Upper lobe of left lung (tissue), 6 donors: ENCODE measurements at regions not wholly inside any gene's neighbourhood (a gene's known extent, or its start where the extent isn't known, plus 50 kb on each side); places are given as distances from the start of the nearest gene placed in this dataset.

Experiments
- ATAC-seq, 2 donors: fragments of 200-7000 bp; cut with Tn5 transposase; one replicate each; pipeline ENCODE4 v1.9.1; 2022; ENCODE audit warnings: mild to moderate bottlenecking in 2 of 2, moderate library complexity in 2 of 2; ENCODE audit not compliant: low FRiP score in 2 of 2
- DNase-seq, 2 donors: peaks; one replicate each; pipeline ENCODE4 v3.0.0-alpha.2; 2019 to 2020
- H3K27ac ChIP-seq, 4 donors: fragments of 200-600 bp; sonication (generic); one replicate each; pipeline ENCODE4 v1.5.1; 2016 to 2019
- H3K27me3 ChIP-seq, 4 donors: fragments of 200-600 bp; sonication (generic); one replicate each; pipeline ENCODE4 v1.5.1; 2017 to 2019
- H3K36me3 ChIP-seq, 4 donors: fragments of 200-600 bp; sonication (generic); one replicate each; pipeline ENCODE4 v1.5.1; 2016 to 2019
- H3K4me1 ChIP-seq, 4 donors: fragments of 200-600 bp; sonication (generic); one replicate each; pipeline ENCODE4 v1.5.1; 2018 to 2019
- H3K4me3 ChIP-seq, 4 donors: fragments of 200-600 bp; sonication (generic); one replicate each; pipeline ENCODE4 v1.5.1; 2017 to 2019; ENCODE audit warnings: mild to moderate bottlenecking in 2 of 4, moderate library complexity in 1 of 4
- H3K9me3 ChIP-seq, 4 donors: fragments of 200-600 bp; sonication (generic); one replicate each; pipeline ENCODE4 v1.5.1; 2018 to 2019
- CTCF ChIP-seq, 6 experiments: fragments of 450-650 bp in 4 of 6; fragments of 200-600 bp in 2 of 6; sonication (generic) in 2 of 6; IDR thresholded peaks; one replicate each; pipeline ENCODE4 v1.5.1; 2016 to 2019; ENCODE audit warnings: antibody characterized with exemption in 6 of 6
- EP300 ChIP-seq, 4 donors: sonication (generic); formaldehyde crosslinking; IDR thresholded peaks; one replicate each; pipeline ENCODE4 v1.5.1; 2017; ENCODE audit warnings: antibody characterized with exemption in 4 of 4, control low read depth in 2 of 4
- POLR2A ChIP-seq, 4 donors: fragments of 450-650 bp; IDR thresholded peaks; one replicate each; pipeline ENCODE4 v1.5.1; 2016 to 2017; ENCODE audit warnings: antibody characterized with exemption in 4 of 4, mild to moderate bottlenecking in 2 of 4
- POLR2AphosphoS5 ChIP-seq, 2 donors: sonication (generic); formaldehyde crosslinking; IDR thresholded peaks; one replicate each; pipeline ENCODE4 v1.5.1; 2017; ENCODE audit warnings: antibody characterized with exemption in 2 of 2
- WGBS, 2 donors: methylation state at CpG; one replicate each; pipeline ENCODE4 v1.1.5; 2017 to 2018; 5-methylcytosine and 5-hydroxymethylcytosine counted together
- donor health status: DM: no; HTN: no; CAD: no; lungs with moderate emphysema.
- donor health status: DM: no; HTN: yes; CAD: no; lungs with severe emphysema.

GRCh38 chr10:30176776-30177533 is 117.6 kb upstream of the JCAD start:
- no peak overlapping the region for H3K4me3 ChIP-seq
- no peaks in the 10 kb centered on the region for H3K9me3 ChIP-seq
- no peaks in the 10 kb centered on the region for H3K27me3 ChIP-seq
- H3K4me1 ChIP-seq, result no peaks in the 10 kb centered on the region
- TF ChIP-seq EP300 (IDR thresholded peaks at IDR 0.05) (no peak), CTCF (IDR thresholded peaks at IDR 0.05) (no peak), POLR2AphosphoS5 (IDR thresholded peaks at IDR 0.05) (no peak), POLR2A (IDR thresholded peaks at IDR 0.05) (no peak)
- ATAC-seq (no peak), DNase-seq (no peak)
- no peak overlapping the region for H3K27ac ChIP-seq
- 86 to 87% methylated on average over 10 of the region's 10 CpGs for WGBS, 2 donors
- H3K36me3 ChIP-seq, result no peaks in the 10 kb centered on the region

- H3K27me3 ChIP-seq, result no peaks in the 10 kb centered on the region
- no peaks in the 10 kb centered on the region for H3K4me1 ChIP-seq
- ATAC-seq, result no peak
- H3K27ac ChIP-seq, result no peak overlapping the region
- H3K4me3 ChIP-seq, result no peak overlapping the region
- no peaks in the 10 kb centered on the region for H3K9me3 ChIP-seq
- no peak for DNase-seq
- 86 to 95% methylated on average over 7 to 9 of the region's 9 CpGs for WGBS, 2 donors
- no peaks in the 10 kb centered on the region for H3K36me3 ChIP-seq
- no peak for TF ChIP-seq POLR2AphosphoS5 (IDR thresholded peaks at IDR 0.05)
Measured at GRCh38 chr10:30176182-30176581, 116.8 kb upstream of the JCAD start.

- no peak for DNase-seq
- Histone ChIP-seq H3K9me3 (no peaks in the 10 kb centered on the region), H3K4me3 (no peak overlapping the region), H3K36me3 (no peaks in the 10 kb centered on the region), H3K4me1 (no peaks in the 10 kb centered on the region), H3K27ac (no peak overlapping the region), H3K27me3 (no peaks in the 10 kb centered on the region)
- TF ChIP-seq CTCF (IDR thresholded peaks at IDR 0.05), result no peak
- TF ChIP-seq EP300 (IDR thresholded peaks at IDR 0.05), result no peak
- TF ChIP-seq POLR2A (IDR thresholded peaks at IDR 0.05), result no peak
- TF ChIP-seq POLR2AphosphoS5 (IDR thresholded peaks at IDR 0.05), result no peak
- WGBS, 2 donors, result 72 to 81% methylated on average over 7 of the region's 7 CpGs
- no peak for ATAC-seq
Measured at GRCh38 chr10:30172673-30173072, 113.3 kb upstream of the JCAD start.

GRCh38 chr10:30172091-30172490 is 112.7 kb upstream of the JCAD start:
- H3K4me3 ChIP-seq, result no peak overlapping the region
- H3K9me3 ChIP-seq, result no peaks in the 10 kb centered on the region
- no peak for ATAC-seq
- TF ChIP-seq POLR2A (IDR thresholded peaks at IDR 0.05) (no peak), EP300 (IDR thresholded peaks at IDR 0.05) (no peak), POLR2AphosphoS5 (IDR thresholded peaks at IDR 0.05) (no peak), CTCF (IDR thresholded peaks at IDR 0.05) (no peak)
- no peak overlapping the region for H3K27ac ChIP-seq
- no peaks in the 10 kb centered on the region for H3K27me3 ChIP-seq
- WGBS, 2 donors, result 83 to 92% methylated on average over 4 of the region's 4 CpGs
- DNase-seq, result no peak
- H3K4me1 ChIP-seq, result no peaks in the 10 kb centered on the region
- H3K36me3 ChIP-seq, result no peaks in the 10 kb centered on the region

GRCh38 chr10:30171601-30172000 is 112.2 kb upstream of the JCAD start:
- no peak overlapping the region for H3K4me3 ChIP-seq
- ATAC-seq, result no peak
- H3K4me1 ChIP-seq, result no peaks in the 10 kb centered on the region
- H3K27ac ChIP-seq, result no peak overlapping the region
- TF ChIP-seq CTCF (IDR thresholded peaks at IDR 0.05), result no peak
- no peak for TF ChIP-seq POLR2AphosphoS5 (IDR thresholded peaks at IDR 0.05)
- no peak for TF ChIP-seq EP300 (IDR thresholded peaks at IDR 0.05)
- no peak for TF ChIP-seq POLR2A (IDR thresholded peaks at IDR 0.05)
- no peaks in the 10 kb centered on the region for H3K27me3 ChIP-seq
- WGBS, 2 donors, result 79 to 86% methylated on average over 4 of the region's 4 CpGs
- H3K9me3 ChIP-seq, result no peaks in the 10 kb centered on the region
- DNase-seq, result no peak
- no peaks in the 10 kb centered on the region for H3K36me3 ChIP-seq
